H9 (cell line): ENCODE measurements at regions not wholly inside any gene's neighbourhood (a gene's known extent, or its start where the extent isn't known, plus 50 kb on each side); places are given as distances from the start of the nearest gene placed in this dataset.

Experiments
- DNase-seq: peaks from one replicate; pipeline ENCODE4 v3.0.0-alpha.2; 2017
- H2AFZ ChIP-seq: one replicate; pipeline ENCODE4 v1.6.1; 2013; ENCODE audit warnings: mild to moderate bottlenecking, low read length, control low read depth, moderate library complexity
- H2AK5ac ChIP-seq: 2 replicates; pipeline ENCODE4 v1.6.1; 2013; ENCODE audit warnings: low read length, control low read depth, mixed read lengths; ENCODE audit not compliant: insufficient read length
- H2BK120ac ChIP-seq: one replicate; pipeline ENCODE4 v1.6.1; 2013; ENCODE audit warnings: low read depth, mild to moderate bottlenecking, low read length, control low read depth, inconsistent platforms; ENCODE audit not compliant: poor library complexity, severe bottlenecking
- H2BK12ac ChIP-seq: 2 replicates; pipeline ENCODE4 v1.6.1; 2013; ENCODE audit warnings: low read length, control low read depth, mixed read lengths, low read depth; ENCODE audit not compliant: insufficient read length
- H2BK15ac ChIP-seq: 2 replicates; pipeline ENCODE4 v1.6.1; 2013; ENCODE audit warnings: low read depth, low read length, control low read depth
- H2BK20ac ChIP-seq: one replicate; pipeline ENCODE4 v1.6.1; 2013; ENCODE audit warnings: low read depth, mild to moderate bottlenecking, low read length, control low read depth, inconsistent platforms; ENCODE audit not compliant: poor library complexity, severe bottlenecking
- H2BK5ac ChIP-seq: 2 replicates; pipeline ENCODE4 v1.6.1; 2013; ENCODE audit warnings: low read length, control low read depth, mixed read lengths; ENCODE audit not compliant: insufficient read length
- H3K14ac ChIP-seq: 2 replicates; pipeline ENCODE4 v1.6.1; 2013; ENCODE audit warnings: low read length, control low read depth; ENCODE audit not compliant: insufficient read depth
- H3K18ac ChIP-seq: 2 replicates; pipeline ENCODE4 v1.6.1; 2013; ENCODE audit warnings: low read depth, mild to moderate bottlenecking, mixed read lengths, low read length, control low read depth; ENCODE audit not compliant: insufficient read length
- H3K23ac ChIP-seq: 2 replicates; pipeline ENCODE4 v1.6.1; 2013; ENCODE audit warnings: low read length, control low read depth, mixed read lengths, low read depth; ENCODE audit not compliant: insufficient read length
- H3K23me2 ChIP-seq: 2 replicates; pipeline ENCODE4 v1.6.1; 2013; ENCODE audit warnings: low read depth, mild to moderate bottlenecking, mixed read lengths, low read length, control low read depth; ENCODE audit not compliant: insufficient read length, poor library complexity, severe bottlenecking
- H3K27ac ChIP-seq: 2 replicates; pipeline ENCODE4 v1.5.1; 2013; ENCODE audit warnings: low read length, control low read depth, mixed read lengths, low read depth; ENCODE audit not compliant: insufficient read length
- H3K27me3 ChIP-seq: 2 replicates; pipeline ENCODE4 v1.6.1; 2013; ENCODE audit warnings: low read length, control low read depth, inconsistent platforms; ENCODE audit not compliant: insufficient read depth
- H3K4ac ChIP-seq: 2 replicates; pipeline ENCODE4 v1.6.1; 2013; ENCODE audit warnings: low read depth, mild to moderate bottlenecking, control low read depth, inconsistent platforms, low read length, moderate library complexity
- H3K4me1 ChIP-seq: 2 replicates; pipeline ENCODE4 v1.6.1; 2013; ENCODE audit warnings: low read length, control low read depth, inconsistent platforms; ENCODE audit not compliant: insufficient read depth
- H3K4me2 ChIP-seq: 2 replicates; pipeline ENCODE4 v1.6.1; 2013; ENCODE audit warnings: low read length, control low read depth, mixed read lengths; ENCODE audit not compliant: insufficient read length, insufficient read depth
- H3K56ac ChIP-seq: 2 replicates; pipeline ENCODE4 v1.6.1; 2013; ENCODE audit warnings: low read depth, mild to moderate bottlenecking, mixed read lengths, low read length, control low read depth; ENCODE audit not compliant: insufficient read length
- H3K79me1 ChIP-seq: 2 replicates; pipeline ENCODE4 v1.6.1; 2013; ENCODE audit warnings: low read depth, mild to moderate bottlenecking, moderate library complexity, low read length, control low read depth, inconsistent platforms; ENCODE audit not compliant: insufficient read depth, poor library complexity, severe bottlenecking
- H3K79me2 ChIP-seq: 2 replicates; pipeline ENCODE4 v1.6.1; 2013; ENCODE audit warnings: low read length, control low read depth, inconsistent platforms; ENCODE audit not compliant: insufficient read depth
- H3K9ac ChIP-seq: 2 replicates; pipeline ENCODE4 v1.6.1; 2013; ENCODE audit warnings: low read length, control low read depth, mixed read lengths; ENCODE audit not compliant: insufficient read length; ENCODE audit errors: extremely low read depth
- H3K9me3 ChIP-seq: one replicate; pipeline ENCODE4 v1.6.1; 2013; ENCODE audit warnings: low read depth, low read length, inconsistent platforms; ENCODE audit not compliant: control insufficient read depth
- H3T11ph ChIP-seq: one replicate; pipeline ENCODE4 v1.6.1; 2013; ENCODE audit warnings: mild to moderate bottlenecking, low read length, control low read depth, inconsistent platforms
- H4K20me1 ChIP-seq: one replicate; pipeline ENCODE4 v1.6.1; 2013; ENCODE audit not compliant: control insufficient read depth, insufficient read length, insufficient read depth
- H4K5ac ChIP-seq: 2 replicates; pipeline ENCODE4 v1.6.1; 2013; ENCODE audit warnings: low read depth, mild to moderate bottlenecking, mixed read lengths, low read length, control low read depth; ENCODE audit not compliant: insufficient read length
- H4K8ac ChIP-seq: replicated peaks from 2 replicates; pipeline ENCODE4 v1.6.1; 2013; ENCODE audit warnings: low read length, control low read depth, mixed read lengths, low read depth; ENCODE audit not compliant: insufficient read length
- H4K91ac ChIP-seq: 2 replicates; pipeline ENCODE4 v1.6.1; 2013; ENCODE audit warnings: low read depth, mild to moderate bottlenecking, moderate library complexity, mixed read lengths, low read length, control low read depth; ENCODE audit not compliant: insufficient read length
- H3K27ac Mint-ChIP-seq, 3 experiments: 2 replicates in 2 of 3; 3 replicates in 1 of 3; pipeline ENCODE4 v1.8.0; 2020 to 2021; ENCODE audit warnings: mixed read lengths in 3 of 3, mild to moderate bottlenecking in 1 of 3, moderate library complexity in 1 of 3
- H3K27me3 Mint-ChIP-seq: 2 replicates; pipeline ENCODE4 v1.8.0; 2021; ENCODE audit warnings: low read depth, mild to moderate bottlenecking, moderate library complexity, mixed read lengths
- H3K36me3 Mint-ChIP-seq, 3 experiments: 2 replicates in 2 of 3; 3 replicates in 1 of 3; pipeline ENCODE4 v1.8.0; 2020 to 2021; ENCODE audit warnings: low read depth in 3 of 3, mixed read lengths in 3 of 3; ENCODE audit not compliant: insufficient read depth in 1 of 3
- H3K4me1 Mint-ChIP-seq, 2 experiments: 2 replicates each; pipeline ENCODE4 v1.8.0; 2020; ENCODE audit warnings: mixed read lengths in 2 of 2
- H3K4me3 Mint-ChIP-seq, 2 experiments: 2 replicates in 1 of 2; 3 replicates in 1 of 2; pipeline ENCODE4 v1.8.0; 2020 to 2021; ENCODE audit warnings: mild to moderate bottlenecking in 2 of 2, mixed read lengths in 2 of 2, moderate library complexity in 1 of 2
- H3K9me3 Mint-ChIP-seq, 2 experiments: 2 replicates in 1 of 2; 3 replicates in 1 of 2; pipeline ENCODE4 v1.8.0; 2020; ENCODE audit warnings: mild to moderate bottlenecking in 2 of 2, mixed read lengths in 2 of 2, moderate library complexity in 1 of 2
- CTCF ChIP-seq: fragments of 200-600 bp; sonication (generic); conservative IDR thresholded peaks from 3 replicates; pipeline ENCODE4 v1.8.0; 2021; ENCODE audit warnings: antibody characterized with exemption, mild to moderate bottlenecking

GRCh38 chr3:106249981-106250380, 381.2 kb upstream of the CBLB start:
- Histone ChIP-seq H3K14ac (no peak overlapping the region), H3K18ac (no peak overlapping the region), H3K9me3 (no peaks in the 10 kb centered on the region), H2BK12ac (no peak overlapping the region), H3K23me2 (no peaks in the 10 kb centered on the region), H2BK15ac (no peak overlapping the region), H3K27ac (no peak overlapping the region), H3K9ac (no peak overlapping the region), H4K91ac (no peak overlapping the region), H3K23ac (no peak overlapping the region), H2AFZ (no peak overlapping the region), H4K5ac (no peak overlapping the region), H3K4me2 (no peak overlapping the region), H4K20me1 (no peaks in the 10 kb centered on the region), H3K4me1 (no peaks in the 10 kb centered on the region; the same call in 1 of the 2 replicates), H3K56ac (no peak overlapping the region), H4K8ac (no peak overlapping the region), H3K4ac (no peak overlapping the region), H3K27me3 (no peaks in the 10 kb centered on the region), H3T11ph (no peak overlapping the region), H2BK120ac (no peak overlapping the region), H3K79me2 (no peaks in the 10 kb centered on the region), H2BK20ac (no peak overlapping the region), H2BK5ac (no peak overlapping the region), H2AK5ac (no peak overlapping the region), H3K79me1 (no peaks in the 10 kb centered on the region)
- Mint-ChIP-seq H3K27ac (no peak overlapping the region), H3K9me3 (peaks cover 15 to 17% of the 10 kb centered on the region in 2 experiments; a peak in 4 of 5 replicates), H3K36me3 (peaks cover 7 to 24% (median 11%) of the 10 kb centered on the region in 3 experiments; a peak in 5 of 7 replicates), H3K4me3 (no peak overlapping the region), H3K4me1 (no peaks in the 10 kb centered on the region), H3K27me3 (no peaks in the 10 kb centered on the region)
- no peak for DNase-seq
- TF ChIP-seq CTCF = no peak
